Activated CD4-positive, alpha-beta T cell treated with anti-CD3 and anti-CD28 coated beads, Interleukin-2, amount 10 ng/mL, durations not matched to agents 7 days and 5 days (primary cell): ENCODE measurements at regions not wholly inside any gene's neighbourhood (a gene's known extent, or its start where the extent isn't known, plus 50 kb on each side); places are given as distances from the start of the nearest gene placed in this dataset.

Experiments
- CTCF ChIA-PET: fragments of 350-600 bp; sonication (Branson Sonifier 250); formaldehyde crosslinking; loops from one replicate; lab custom pipeline; 2021; ENCODE audit warnings: antibody characterized with exemption; lab: Charles Lee
- POLR2A ChIA-PET: fragments of 350-600 bp; sonication (Branson Sonifier 250); formaldehyde crosslinking; loops from one replicate; lab custom pipeline; 2021; ENCODE audit warnings: antibody characterized with exemption; lab: Charles Lee
- DNase-seq: peaks from one replicate; pipeline ENCODE4 v3.0.0-alpha.2; 2020
- H3K27ac Mint-ChIP-seq: one replicate; pipeline ENCODE4 v1.8.0; 2021; ENCODE audit warnings: mild to moderate bottlenecking, moderate library complexity, mixed read lengths
- H3K27me3 Mint-ChIP-seq: one replicate; pipeline ENCODE4 v1.8.0; 2021; ENCODE audit warnings: mixed read lengths
- H3K36me3 Mint-ChIP-seq: one replicate; pipeline ENCODE4 v1.8.0; 2021; ENCODE audit warnings: low read depth, mixed read lengths
- H3K4me1 Mint-ChIP-seq: one replicate; pipeline ENCODE4 v1.8.0; 2021; ENCODE audit warnings: mixed read lengths
- H3K4me3 Mint-ChIP-seq: one replicate; pipeline ENCODE4 v1.8.0; 2021; ENCODE audit warnings: mild to moderate bottlenecking, moderate library complexity, mixed read lengths
- H3K9me3 Mint-ChIP-seq: one replicate; pipeline ENCODE4 v1.8.0; 2021; ENCODE audit warnings: mixed read lengths

DNA sequence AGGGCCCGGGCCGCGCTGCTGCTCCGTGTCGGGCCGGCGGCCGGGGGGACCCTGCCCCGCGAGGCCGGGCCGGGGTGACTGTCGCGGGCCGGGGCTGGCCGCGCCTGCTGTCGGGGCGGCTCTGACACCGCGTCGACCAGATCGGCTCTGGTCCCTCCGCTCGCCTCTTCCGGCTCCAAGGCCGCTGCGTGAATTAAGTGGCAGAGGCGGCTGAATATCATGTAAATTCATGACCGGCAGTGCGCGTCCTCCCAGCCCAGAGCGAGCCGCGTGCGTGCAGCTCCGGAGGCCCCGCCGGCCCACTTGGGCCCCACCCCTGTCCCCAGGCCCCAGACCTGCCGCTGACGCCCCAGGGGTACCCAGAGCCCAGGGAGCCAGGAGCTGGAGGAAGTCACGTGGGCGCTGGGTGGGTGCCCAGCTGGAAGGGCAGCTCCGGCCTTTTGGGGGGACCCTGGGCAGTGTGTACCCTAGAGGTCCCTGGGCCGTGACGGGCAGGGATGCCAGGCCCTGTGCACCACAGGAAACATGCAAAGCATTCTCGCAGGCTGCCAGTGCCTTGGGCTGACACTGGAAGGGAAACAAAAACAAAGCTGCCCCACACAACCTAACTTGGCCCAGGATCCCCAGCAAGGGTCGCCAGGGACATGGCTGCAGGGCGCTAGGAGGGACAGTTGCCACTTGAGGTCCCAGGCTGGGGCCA is 584.0 kb upstream of the MKI67 start:
- H3K4me3 Mint-ChIP-seq, result no peak overlapping the region
- POLR2A ChIA-PET, result no interaction called here

DNA sequence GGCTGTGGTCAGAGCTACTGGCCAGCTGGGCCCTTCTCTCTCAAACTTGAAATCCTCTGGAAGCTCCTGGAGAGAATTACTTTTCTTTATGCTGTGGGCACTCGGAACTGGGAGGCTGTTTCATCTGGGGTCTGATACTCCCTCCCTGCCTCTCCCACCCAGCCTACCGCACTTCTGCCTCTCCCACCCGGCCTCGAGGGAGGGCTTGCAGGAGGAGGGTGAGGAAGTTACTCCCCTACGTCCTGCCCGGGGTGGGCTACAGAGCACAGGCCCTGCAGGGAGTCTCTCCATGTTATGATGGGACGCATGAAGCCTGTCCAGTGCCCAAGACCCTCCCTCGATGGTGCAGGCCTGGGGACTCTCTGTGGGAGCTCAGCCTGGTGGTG is 584.6 kb upstream of the MKI67 start:
- ChIA-PET CTCF (no interaction called here), POLR2A (no interaction called here)
- DNase-seq, result no peak
- H3K27me3 Mint-ChIP-seq, result peaks cover 7% of the 10 kb centered on the region
- H3K4me3 Mint-ChIP-seq, result no peak overlapping the region
- H3K36me3 Mint-ChIP-seq, result no peaks in the 10 kb centered on the region
- H3K4me1 Mint-ChIP-seq, result no peaks in the 10 kb centered on the region
- H3K27ac Mint-ChIP-seq, result no peak overlapping the region
- H3K9me3 Mint-ChIP-seq, result no peaks in the 10 kb centered on the region

More for the DNA sequence above, 584.0 kb upstream of the MKI67 start:
- peaks cover 7% of the 10 kb centered on the region for H3K27me3 Mint-ChIP-seq
- CTCF ChIA-PET, result no interaction called here
- DNase-seq, result no peak
- no peaks in the 10 kb centered on the region for H3K36me3 Mint-ChIP-seq
- no peak overlapping the region for H3K27ac Mint-ChIP-seq
- H3K4me1 Mint-ChIP-seq, result no peaks in the 10 kb centered on the region
- H3K9me3 Mint-ChIP-seq, result no peaks in the 10 kb centered on the region

DNA sequence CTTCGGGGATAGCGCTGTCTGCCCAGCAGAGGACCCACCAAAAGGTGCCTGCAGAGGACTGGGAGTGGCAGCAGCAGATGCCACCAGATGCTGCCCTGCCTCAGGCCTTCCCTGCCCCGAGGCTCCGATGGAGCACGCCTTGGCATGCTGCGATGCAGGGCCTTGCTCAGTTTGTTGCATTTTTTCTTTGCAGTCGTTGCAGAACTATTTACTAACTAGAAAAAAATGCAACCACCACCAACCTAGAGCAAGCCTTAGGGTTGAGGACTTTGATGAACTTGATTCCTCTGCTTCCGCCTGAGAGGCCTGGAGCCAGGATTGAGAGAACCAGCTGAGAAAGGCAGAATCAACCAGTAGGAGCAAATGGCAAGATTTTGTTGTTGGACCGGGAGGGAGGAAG is 585.6 kb upstream of the MKI67 start:
- H3K4me1 Mint-ChIP-seq, result no peaks in the 10 kb centered on the region
- ChIA-PET CTCF (no interaction called here), POLR2A (no interaction called here)
- H3K27ac Mint-ChIP-seq, result no peak overlapping the region
- H3K36me3 Mint-ChIP-seq, result no peaks in the 10 kb centered on the region
- no peak for DNase-seq
- no peak overlapping the region for H3K4me3 Mint-ChIP-seq
- H3K27me3 Mint-ChIP-seq, result peaks cover 7% of the 10 kb centered on the region
- no peaks in the 10 kb centered on the region for H3K9me3 Mint-ChIP-seq

DNA sequence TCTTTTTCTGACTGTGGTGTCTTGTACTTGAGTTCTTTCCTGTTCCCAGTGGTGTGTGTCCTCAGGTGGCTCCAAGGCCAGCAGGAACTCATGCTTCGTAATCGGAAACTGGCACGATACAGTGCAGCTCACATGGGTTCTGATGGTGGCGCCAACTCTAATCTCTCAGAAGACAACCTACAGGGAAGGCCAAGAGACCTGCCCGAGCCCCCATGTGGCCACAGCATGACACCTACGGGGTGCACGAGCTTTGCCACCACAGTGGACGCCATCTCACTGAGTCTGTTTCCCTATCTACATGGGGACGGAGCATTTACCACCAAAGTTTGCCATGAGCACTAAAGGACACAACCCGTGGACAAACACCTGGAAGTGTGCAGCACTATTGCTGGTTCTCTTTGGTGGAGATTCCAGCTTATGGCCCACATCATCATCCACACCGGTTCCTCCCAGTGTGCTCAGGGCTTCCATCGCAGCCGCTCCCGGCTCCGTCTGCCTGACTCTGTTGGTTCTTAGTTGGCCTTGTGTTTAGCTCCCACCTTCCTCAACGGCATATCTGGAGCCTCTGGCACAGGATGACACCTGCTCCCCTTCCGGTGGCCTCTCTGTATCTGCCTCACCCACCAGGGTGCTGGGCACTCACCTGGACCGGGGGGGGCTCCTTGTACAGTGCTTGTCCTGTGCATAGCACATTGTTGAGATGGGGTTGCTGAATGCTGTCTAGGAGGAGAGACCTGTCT is 586.6 kb upstream of the MKI67 start:
- ChIA-PET CTCF (no interaction called here), POLR2A (no interaction called here)
- Mint-ChIP-seq H3K4me1 (no peaks in the 10 kb centered on the region), H3K36me3 (no peaks in the 10 kb centered on the region), H3K9me3 (no peaks in the 10 kb centered on the region), H3K27me3 (peaks cover 7% of the 10 kb centered on the region), H3K4me3 (no peak overlapping the region), H3K27ac (no peak overlapping the region)
- DNase-seq, result no peak

GRCh38 chr10:128713471-128713870 is 587.2 kb upstream of the MKI67 start:
- no peaks in the 10 kb centered on the region for H3K36me3 Mint-ChIP-seq
- no peaks in the 10 kb centered on the region for H3K9me3 Mint-ChIP-seq
- ChIA-PET CTCF (no interaction called here), POLR2A (interaction anchor here (0.6 kb wide), 1 partner anchor 219 kb away, joined by 3 read pairs; no protein-coding TSS in a partner anchor)
- H3K4me3 Mint-ChIP-seq, result no peak overlapping the region
- no peaks in the 10 kb centered on the region for H3K4me1 Mint-ChIP-seq
- DNase-seq, result no peak
- H3K27ac Mint-ChIP-seq, result no peak overlapping the region
- H3K27me3 Mint-ChIP-seq, result peaks cover 7% of the 10 kb centered on the region

GRCh38 chr10:128713874-128714570 is 587.8 kb upstream of the MKI67 start:
- Mint-ChIP-seq H3K27me3 (peaks cover 7% of the 10 kb centered on the region), H3K4me1 (no peaks in the 10 kb centered on the region), H3K36me3 (no peaks in the 10 kb centered on the region), H3K9me3 (no peaks in the 10 kb centered on the region), H3K4me3 (no peak overlapping the region), H3K27ac (no peak overlapping the region)
- DNase-seq, result no peak
- CTCF ChIA-PET, result no interaction called here
- POLR2A ChIA-PET, result interaction anchor here (0.6 kb wide), 1 partner anchor 219 kb away, joined by 3 read pairs; no protein-coding TSS in a partner anchor

DNA sequence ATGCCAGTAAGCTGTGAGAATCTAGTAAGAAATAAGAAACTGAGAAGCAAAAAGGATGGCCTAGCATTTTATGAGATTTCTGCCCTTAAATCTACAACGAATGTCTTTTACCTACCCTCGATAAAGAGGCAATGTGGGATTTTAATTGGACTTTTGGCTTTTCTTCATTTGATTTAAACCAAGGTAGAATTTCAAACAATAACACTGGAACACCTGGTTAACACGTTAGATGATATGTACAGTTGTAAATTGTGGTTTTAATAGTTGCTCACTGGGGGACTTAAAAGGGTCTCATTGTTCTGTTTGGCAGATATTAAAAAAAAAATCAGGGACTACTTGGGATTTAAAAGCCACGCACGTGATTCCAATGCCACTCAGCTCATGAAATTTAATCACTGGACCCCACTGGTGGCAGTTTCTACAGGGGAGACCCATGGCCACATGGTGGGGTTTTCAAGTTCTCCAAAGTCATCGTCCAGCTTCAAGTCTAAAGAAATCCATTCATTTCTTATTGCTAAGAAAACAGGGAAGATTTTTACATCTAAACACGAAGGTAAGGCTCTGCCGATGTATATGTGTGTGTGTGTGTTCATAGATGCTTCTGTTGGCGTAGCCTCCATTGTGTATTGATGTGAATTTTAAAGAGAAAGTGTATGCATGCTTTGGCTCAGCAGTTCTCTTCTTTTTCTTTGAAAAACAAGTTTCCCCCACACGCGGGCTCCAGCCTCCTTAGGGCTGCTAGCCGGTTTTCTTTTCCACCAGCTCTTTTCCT is 588.6 kb upstream of the MKI67 start:
- no peaks in the 10 kb centered on the region for H3K9me3 Mint-ChIP-seq
- H3K4me3 Mint-ChIP-seq, result no peak overlapping the region
- H3K36me3 Mint-ChIP-seq, result no peaks in the 10 kb centered on the region
- no peak for DNase-seq
- H3K4me1 Mint-ChIP-seq, result no peaks in the 10 kb centered on the region
- ChIA-PET POLR2A (no interaction called here), CTCF (no interaction called here)
- H3K27ac Mint-ChIP-seq, result no peak overlapping the region
- peaks cover under 1% of the 10 kb centered on the region for H3K27me3 Mint-ChIP-seq

- no peak for DNase-seq
- Mint-ChIP-seq H3K4me1 (no peaks in the 10 kb centered on the region), H3K27me3 (no peaks in the 10 kb centered on the region), H3K4me3 (no peak overlapping the region), H3K9me3 (no peaks in the 10 kb centered on the region), H3K36me3 (no peaks in the 10 kb centered on the region), H3K27ac (no peak overlapping the region)
- ChIA-PET POLR2A (no interaction called here), CTCF (no interaction called here)
These were observed 590.0 kb upstream of the MKI67 start for GRCh38 chr10:128716181-128716580.

DNA sequence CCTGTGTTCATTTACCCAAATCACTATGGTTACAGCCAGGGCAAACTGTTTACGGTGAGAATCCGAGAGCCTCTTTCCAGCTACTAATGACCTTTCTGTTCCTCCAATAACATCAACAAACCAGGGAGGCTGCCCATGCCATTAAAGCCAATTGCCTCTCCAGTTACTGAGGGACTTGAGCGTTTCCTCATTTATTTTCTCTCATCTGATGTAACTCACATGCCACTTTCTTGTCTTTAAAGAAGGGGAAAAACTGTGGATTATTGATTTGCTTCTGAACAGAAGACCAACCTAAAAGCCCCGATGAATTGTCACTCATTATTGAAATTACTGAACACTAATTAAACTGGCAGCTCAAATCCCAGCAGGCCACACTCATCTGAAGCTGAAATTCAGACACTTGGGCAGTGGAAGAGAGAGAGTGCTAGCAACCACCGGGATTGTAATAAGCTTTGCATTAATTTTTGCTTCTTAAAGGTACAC is 595.8 kb upstream of the MKI67 start:
- no peak overlapping the region for H3K27ac Mint-ChIP-seq
- H3K9me3 Mint-ChIP-seq, result no peaks in the 10 kb centered on the region
- H3K27me3 Mint-ChIP-seq, result no peaks in the 10 kb centered on the region
- POLR2A ChIA-PET, result no interaction called here
- H3K4me3 Mint-ChIP-seq, result no peak overlapping the region
- DNase-seq, result no peak
- no peaks in the 10 kb centered on the region for H3K4me1 Mint-ChIP-seq
- CTCF ChIA-PET, result no interaction called here
- H3K36me3 Mint-ChIP-seq, result no peaks in the 10 kb centered on the region

GRCh38 chr10:128722947-128723346 is 596.7 kb upstream of the MKI67 start:
- POLR2A ChIA-PET, result no interaction called here
- Mint-ChIP-seq H3K27ac (no peak overlapping the region), H3K9me3 (no peaks in the 10 kb centered on the region), H3K4me1 (no peaks in the 10 kb centered on the region), H3K36me3 (no peaks in the 10 kb centered on the region), H3K4me3 (no peak overlapping the region), H3K27me3 (no peaks in the 10 kb centered on the region)
- DNase-seq, result no peak
- CTCF ChIA-PET, result no interaction called here

DNA sequence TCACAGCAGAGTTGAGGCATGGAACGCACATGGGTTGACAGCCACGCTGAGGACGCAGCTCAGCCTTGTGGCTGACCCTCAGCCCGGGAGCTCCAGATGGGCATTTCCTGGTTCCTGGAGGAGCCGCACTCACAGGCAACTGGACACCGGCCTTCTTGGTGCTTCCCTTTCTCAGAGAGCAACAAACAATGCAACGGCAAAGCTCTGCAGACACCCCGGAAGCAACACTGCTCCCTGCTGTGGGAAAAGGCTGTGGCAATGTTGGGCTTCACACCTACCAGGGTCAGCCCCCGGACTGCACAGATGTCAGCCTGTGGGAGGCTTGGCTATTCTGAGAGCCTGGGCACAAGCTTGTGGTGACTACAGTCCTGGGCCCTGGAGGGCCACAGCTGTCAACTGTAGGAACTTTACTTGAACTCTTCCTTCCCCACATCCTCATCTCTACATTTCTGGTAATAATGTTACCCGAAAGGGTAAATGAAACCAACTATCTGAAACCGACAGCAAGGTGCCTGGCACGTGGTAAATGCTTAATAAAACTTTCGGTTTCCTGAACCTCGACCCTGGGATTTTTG is 597.5 kb upstream of the MKI67 start:
- Mint-ChIP-seq H3K27ac (no peak overlapping the region), H3K27me3 (no peaks in the 10 kb centered on the region)

DNA sequence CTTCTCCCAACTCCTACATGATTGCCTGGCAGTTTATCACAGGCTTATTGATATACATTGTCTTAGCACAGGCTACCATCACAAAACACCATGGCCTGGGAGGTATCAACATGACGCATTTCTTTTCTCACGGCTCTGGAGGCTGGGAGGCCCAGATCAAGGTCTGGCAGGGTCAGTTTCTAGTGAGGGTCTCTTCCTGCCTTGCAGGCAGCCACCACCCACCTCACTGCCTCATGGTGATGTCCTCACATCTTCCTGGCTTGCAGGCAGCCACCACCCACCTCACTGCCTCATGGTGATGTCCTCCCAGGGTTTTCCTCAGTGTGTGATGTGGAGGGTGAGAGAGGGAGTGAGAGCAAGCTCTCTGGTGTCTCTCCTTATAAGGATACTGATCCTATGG is 599.3 kb upstream of the MKI67 start:
- CTCF ChIA-PET, result interaction anchor here (1.3 kb wide), 1 partner anchor 24 kb away, joined by 3 read pairs; no protein-coding TSS in a partner anchor
- H3K9me3 Mint-ChIP-seq, result no peaks in the 10 kb centered on the region

More for the DNA sequence above, 597.5 kb upstream of the MKI67 start:
- no peak overlapping the region for H3K4me3 Mint-ChIP-seq
- ChIA-PET CTCF (no interaction called here), POLR2A (no interaction called here)
- H3K9me3 Mint-ChIP-seq, result no peaks in the 10 kb centered on the region
- H3K36me3 Mint-ChIP-seq, result no peaks in the 10 kb centered on the region
- DNase-seq, result no peak
- H3K4me1 Mint-ChIP-seq, result no peaks in the 10 kb centered on the region

More for the DNA sequence above, 599.3 kb upstream of the MKI67 start:
- DNase-seq, result no peak
- H3K4me1 Mint-ChIP-seq, result no peaks in the 10 kb centered on the region
- H3K27me3 Mint-ChIP-seq, result no peaks in the 10 kb centered on the region
- no peak overlapping the region for H3K27ac Mint-ChIP-seq
- H3K4me3 Mint-ChIP-seq, result no peak overlapping the region
- no peaks in the 10 kb centered on the region for H3K36me3 Mint-ChIP-seq
- POLR2A ChIA-PET, result no interaction called here
